ENCODE measurements at regions not wholly inside any gene's neighbourhood (a gene's known extent, or its start where the extent isn't known, plus 50 kb on each side); places are given as distances from the start of the nearest gene placed in this dataset.

DNA sequence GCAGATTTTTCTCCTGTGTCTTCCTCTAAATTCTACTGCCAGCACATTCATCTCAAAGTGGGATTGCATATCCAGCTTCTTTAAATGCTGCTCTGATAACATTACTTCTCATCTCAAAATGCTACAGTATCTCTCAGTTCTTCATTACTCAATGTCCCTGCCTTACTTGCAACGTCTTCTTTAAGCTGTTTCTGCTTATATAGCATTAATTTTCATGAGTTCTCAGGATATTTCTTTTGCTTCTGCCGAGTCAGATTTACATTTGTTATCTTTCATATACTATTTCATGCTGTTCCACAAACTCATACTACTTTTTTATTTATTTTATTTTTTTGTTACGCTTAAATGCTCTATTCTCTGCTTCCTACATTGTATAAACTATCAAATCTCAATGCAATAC, 1223.5 kb upstream of the FAM98A start:
- TF ChIP-seq, protein P1, sequence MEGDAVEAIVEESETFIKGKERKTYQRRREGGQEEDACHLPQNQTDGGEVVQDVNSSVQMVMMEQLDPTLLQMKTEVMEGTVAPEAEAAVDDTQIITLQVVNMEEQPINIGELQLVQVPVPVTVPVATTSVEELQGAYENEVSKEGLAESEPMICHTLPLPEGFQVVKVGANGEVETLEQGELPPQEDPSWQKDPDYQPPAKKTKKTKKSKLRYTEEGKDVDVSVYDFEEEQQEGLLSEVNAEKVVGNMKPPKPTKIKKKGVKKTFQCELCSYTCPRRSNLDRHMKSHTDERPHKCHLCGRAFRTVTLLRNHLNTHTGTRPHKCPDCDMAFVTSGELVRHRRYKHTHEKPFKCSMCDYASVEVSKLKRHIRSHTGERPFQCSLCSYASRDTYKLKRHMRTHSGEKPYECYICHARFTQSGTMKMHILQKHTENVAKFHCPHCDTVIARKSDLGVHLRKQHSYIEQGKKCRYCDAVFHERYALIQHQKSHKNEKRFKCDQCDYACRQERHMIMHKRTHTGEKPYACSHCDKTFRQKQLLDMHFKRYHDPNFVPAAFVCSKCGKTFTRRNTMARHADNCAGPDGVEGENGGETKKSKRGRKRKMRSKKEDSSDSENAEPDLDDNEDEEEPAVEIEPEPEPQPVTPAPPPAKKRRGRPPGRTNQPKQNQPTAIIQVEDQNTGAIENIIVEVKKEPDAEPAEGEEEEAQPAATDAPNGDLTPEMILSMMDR (tag by site-specific recombination; IDR thresholded peaks at IDR 0.05): no peak
- TF ChIP-seq ZBTB21 (tag by site-specific recombination; IDR thresholded peaks at IDR 0.05): no peak
- no peak for TF ChIP-seq MZF1 (tag by site-specific recombination; IDR thresholded peaks at IDR 0.05; ENCODE audit: borderline replicate concordance)
- TF ChIP-seq, protein P2, sequence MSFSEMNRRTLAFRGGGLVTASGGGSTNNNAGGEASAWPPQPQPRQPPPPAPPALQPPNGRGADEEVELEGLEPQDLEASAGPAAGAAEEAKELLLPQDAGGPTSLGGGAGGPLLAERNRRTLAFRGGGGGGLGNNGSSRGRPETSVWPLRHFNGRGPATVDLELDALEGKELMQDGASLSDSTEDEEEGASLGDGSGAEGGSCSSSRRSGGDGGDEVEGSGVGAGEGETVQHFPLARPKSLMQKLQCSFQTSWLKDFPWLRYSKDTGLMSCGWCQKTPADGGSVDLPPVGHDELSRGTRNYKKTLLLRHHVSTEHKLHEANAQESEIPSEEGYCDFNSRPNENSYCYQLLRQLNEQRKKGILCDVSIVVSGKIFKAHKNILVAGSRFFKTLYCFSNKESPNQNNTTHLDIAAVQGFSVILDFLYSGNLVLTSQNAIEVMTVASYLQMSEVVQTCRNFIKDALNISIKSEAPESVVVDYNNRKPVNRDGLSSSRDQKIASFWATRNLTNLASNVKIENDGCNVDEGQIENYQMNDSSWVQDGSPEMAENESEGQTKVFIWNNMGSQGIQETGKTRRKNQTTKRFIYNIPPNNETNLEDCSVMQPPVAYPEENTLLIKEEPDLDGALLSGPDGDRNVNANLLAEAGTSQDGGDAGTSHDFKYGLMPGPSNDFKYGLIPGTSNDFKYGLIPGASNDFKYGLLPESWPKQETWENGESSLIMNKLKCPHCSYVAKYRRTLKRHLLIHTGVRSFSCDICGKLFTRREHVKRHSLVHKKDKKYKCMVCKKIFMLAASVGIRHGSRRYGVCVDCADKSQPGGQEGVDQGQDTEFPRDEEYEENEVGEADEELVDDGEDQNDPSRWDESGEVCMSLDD (tag by site-specific recombination; IDR thresholded peaks at IDR 0.05): no peak
- no peak for TF ChIP-seq ZNF423 (tag by site-specific recombination; IDR thresholded peaks at IDR 0.05)
- TF ChIP-seq ZNF274 (IDR thresholded peaks at IDR 0.05; ENCODE audit: low read length): no peak
- TF ChIP-seq ZNF274 (tag by site-specific recombination; IDR thresholded peaks at IDR 0.05; ENCODE audit: borderline replicate concordance): no peak
- no peak for TF ChIP-seq KLF9 (tag by site-specific recombination; IDR thresholded peaks at IDR 0.05; ENCODE audit: low read depth)
- TF ChIP-seq ZNF223 (tag by site-specific recombination; IDR thresholded peaks at IDR 0.05): no peak
- TF ChIP-seq, protein P3, sequence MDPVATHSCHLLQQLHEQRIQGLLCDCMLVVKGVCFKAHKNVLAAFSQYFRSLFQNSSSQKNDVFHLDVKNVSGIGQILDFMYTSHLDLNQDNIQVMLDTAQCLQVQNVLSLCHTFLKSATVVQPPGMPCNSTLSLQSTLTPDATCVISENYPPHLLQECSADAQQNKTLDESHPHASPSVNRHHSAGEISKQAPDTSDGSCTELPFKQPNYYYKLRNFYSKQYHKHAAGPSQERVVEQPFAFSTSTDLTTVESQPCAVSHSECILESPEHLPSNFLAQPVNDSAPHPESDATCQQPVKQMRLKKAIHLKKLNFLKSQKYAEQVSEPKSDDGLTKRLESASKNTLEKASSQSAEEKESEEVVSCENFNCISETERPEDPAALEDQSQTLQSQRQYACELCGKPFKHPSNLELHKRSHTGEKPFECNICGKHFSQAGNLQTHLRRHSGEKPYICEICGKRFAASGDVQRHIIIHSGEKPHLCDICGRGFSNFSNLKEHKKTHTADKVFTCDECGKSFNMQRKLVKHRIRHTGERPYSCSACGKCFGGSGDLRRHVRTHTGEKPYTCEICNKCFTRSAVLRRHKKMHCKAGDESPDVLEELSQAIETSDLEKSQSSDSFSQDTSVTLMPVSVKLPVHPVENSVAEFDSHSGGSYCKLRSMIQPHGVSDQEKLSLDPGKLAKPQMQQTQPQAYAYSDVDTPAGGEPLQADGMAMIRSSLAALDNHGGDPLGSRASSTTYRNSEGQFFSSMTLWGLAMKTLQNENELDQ (tag by site-specific recombination; IDR thresholded peaks at IDR 0.05; ENCODE audit: low read depth): no peak
- TF ChIP-seq, protein P4, sequence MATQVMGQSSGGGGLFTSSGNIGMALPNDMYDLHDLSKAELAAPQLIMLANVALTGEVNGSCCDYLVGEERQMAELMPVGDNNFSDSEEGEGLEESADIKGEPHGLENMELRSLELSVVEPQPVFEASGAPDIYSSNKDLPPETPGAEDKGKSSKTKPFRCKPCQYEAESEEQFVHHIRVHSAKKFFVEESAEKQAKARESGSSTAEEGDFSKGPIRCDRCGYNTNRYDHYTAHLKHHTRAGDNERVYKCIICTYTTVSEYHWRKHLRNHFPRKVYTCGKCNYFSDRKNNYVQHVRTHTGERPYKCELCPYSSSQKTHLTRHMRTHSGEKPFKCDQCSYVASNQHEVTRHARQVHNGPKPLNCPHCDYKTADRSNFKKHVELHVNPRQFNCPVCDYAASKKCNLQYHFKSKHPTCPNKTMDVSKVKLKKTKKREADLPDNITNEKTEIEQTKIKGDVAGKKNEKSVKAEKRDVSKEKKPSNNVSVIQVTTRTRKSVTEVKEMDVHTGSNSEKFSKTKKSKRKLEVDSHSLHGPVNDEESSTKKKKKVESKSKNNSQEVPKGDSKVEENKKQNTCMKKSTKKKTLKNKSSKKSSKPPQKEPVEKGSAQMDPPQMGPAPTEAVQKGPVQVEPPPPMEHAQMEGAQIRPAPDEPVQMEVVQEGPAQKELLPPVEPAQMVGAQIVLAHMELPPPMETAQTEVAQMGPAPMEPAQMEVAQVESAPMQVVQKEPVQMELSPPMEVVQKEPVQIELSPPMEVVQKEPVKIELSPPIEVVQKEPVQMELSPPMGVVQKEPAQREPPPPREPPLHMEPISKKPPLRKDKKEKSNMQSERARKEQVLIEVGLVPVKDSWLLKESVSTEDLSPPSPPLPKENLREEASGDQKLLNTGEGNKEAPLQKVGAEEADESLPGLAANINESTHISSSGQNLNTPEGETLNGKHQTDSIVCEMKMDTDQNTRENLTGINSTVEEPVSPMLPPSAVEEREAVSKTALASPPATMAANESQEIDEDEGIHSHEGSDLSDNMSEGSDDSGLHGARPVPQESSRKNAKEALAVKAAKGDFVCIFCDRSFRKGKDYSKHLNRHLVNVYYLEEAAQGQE (tag by site-specific recombination; IDR thresholded peaks at IDR 0.05): no peak
- TF ChIP-seq, protein P5, sequence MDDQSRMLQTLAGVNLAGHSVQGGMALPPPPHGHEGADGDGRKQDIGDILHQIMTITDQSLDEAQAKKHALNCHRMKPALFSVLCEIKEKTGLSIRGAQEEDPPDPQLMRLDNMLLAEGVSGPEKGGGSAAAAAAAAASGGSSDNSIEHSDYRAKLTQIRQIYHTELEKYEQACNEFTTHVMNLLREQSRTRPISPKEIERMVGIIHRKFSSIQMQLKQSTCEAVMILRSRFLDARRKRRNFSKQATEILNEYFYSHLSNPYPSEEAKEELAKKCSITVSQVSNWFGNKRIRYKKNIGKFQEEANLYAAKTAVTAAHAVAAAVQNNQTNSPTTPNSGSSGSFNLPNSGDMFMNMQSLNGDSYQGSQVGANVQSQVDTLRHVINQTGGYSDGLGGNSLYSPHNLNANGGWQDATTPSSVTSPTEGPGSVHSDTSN (CRISPR knock-in tag; IDR thresholded peaks at IDR 0.05): no peak
- TF ChIP-seq, protein P6, sequence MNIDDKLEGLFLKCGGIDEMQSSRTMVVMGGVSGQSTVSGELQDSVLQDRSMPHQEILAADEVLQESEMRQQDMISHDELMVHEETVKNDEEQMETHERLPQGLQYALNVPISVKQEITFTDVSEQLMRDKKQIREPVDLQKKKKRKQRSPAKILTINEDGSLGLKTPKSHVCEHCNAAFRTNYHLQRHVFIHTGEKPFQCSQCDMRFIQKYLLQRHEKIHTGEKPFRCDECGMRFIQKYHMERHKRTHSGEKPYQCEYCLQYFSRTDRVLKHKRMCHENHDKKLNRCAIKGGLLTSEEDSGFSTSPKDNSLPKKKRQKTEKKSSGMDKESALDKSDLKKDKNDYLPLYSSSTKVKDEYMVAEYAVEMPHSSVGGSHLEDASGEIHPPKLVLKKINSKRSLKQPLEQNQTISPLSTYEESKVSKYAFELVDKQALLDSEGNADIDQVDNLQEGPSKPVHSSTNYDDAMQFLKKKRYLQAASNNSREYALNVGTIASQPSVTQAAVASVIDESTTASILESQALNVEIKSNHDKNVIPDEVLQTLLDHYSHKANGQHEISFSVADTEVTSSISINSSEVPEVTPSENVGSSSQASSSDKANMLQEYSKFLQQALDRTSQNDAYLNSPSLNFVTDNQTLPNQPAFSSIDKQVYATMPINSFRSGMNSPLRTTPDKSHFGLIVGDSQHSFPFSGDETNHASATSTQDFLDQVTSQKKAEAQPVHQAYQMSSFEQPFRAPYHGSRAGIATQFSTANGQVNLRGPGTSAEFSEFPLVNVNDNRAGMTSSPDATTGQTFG (tag by site-specific recombination; IDR thresholded peaks at IDR 0.05; ENCODE audit: borderline replicate concordance): no peak
- TF ChIP-seq ZNF10 (tag by site-specific recombination; IDR thresholded peaks at IDR 0.05): no peak
- TF ChIP-seq ZNF211 (tag by site-specific recombination; IDR thresholded peaks at IDR 0.05; ENCODE audit: low read depth): no peak

Measured in HEK293 (cell line).